OCI-LY1 (cell line): ENCODE measurements at regions not wholly inside any gene's neighbourhood (a gene's known extent, or its start where the extent isn't known, plus 50 kb on each side); places are given as distances from the start of the nearest gene placed in this dataset.

Experiments used
- H2AFZ ChIP-seq: fragments of 200-600 bp; sonication (generic), shearing (Covaris generic); 2 replicates; pipeline ENCODE4 v1.6.0; 2014; ENCODE audit warnings: antibody characterized with exemption, mild to moderate bottlenecking, low read length
- H3F3A ChIP-seq: fragments of 200-600 bp; sonication (generic), shearing (Covaris generic); 2 replicates; pipeline ENCODE4 v1.6.0; 2014; ENCODE audit warnings: mild to moderate bottlenecking, antibody characterized with exemption, low read length, moderate library complexity; ENCODE audit not compliant: insufficient read depth
- H3K27ac ChIP-seq: fragments of 200-600 bp; sonication (generic); 2 replicates; pipeline ENCODE4 v1.5.1; 2014; ENCODE audit warnings: low read length, mixed run types, mild to moderate bottlenecking, low read depth; ENCODE audit not compliant: poor library complexity, severe bottlenecking
- H3K27me3 ChIP-seq: fragments of 200-600 bp; sonication (generic); 2 replicates; pipeline ENCODE4 v1.6.0; 2014; ENCODE audit warnings: antibody characterized with exemption, mild to moderate bottlenecking, low read length, moderate library complexity; ENCODE audit not compliant: insufficient read depth
- H3K36me3 ChIP-seq: fragments of 200-600 bp; sonication (generic); 2 replicates; pipeline ENCODE4 v1.6.1; 2014; ENCODE audit warnings: mild to moderate bottlenecking, antibody characterized with exemption, low read length, moderate library complexity, mixed read lengths; ENCODE audit not compliant: insufficient read depth
- H3K4me1 ChIP-seq: fragments of 200-600 bp; sonication (generic); 2 replicates; pipeline ENCODE4 v1.5.1; 2014; ENCODE audit warnings: mild to moderate bottlenecking, low read length, moderate library complexity; ENCODE audit not compliant: insufficient read depth, severe bottlenecking
- H3K4me2 ChIP-seq: fragments of 200-600 bp; sonication (generic), shearing (Covaris generic); 2 replicates; pipeline ENCODE4 v1.6.1; 2014; ENCODE audit warnings: low read length
- H3K4me3 ChIP-seq: fragments of 200-600 bp; sonication (generic); 2 replicates; pipeline ENCODE4 v1.5.1; 2014; ENCODE audit warnings: low read length, low read depth, mild to moderate bottlenecking, mixed read lengths; ENCODE audit not compliant: poor library complexity, severe bottlenecking
- H3K79me2 ChIP-seq: fragments of 200-600 bp; shearing (Covaris generic); 2 replicates; pipeline ENCODE4 v1.6.1; 2016; ENCODE audit warnings: mixed run types, low read length, mixed read lengths; ENCODE audit not compliant: insufficient read depth
- H3K9ac ChIP-seq: fragments of 200-600 bp; sonication (generic), shearing (Covaris generic); 2 replicates; pipeline ENCODE4 v1.6.1; 2014; ENCODE audit warnings: mild to moderate bottlenecking, low read length, mixed read lengths
- H3K9me2 ChIP-seq: fragments of 200-600 bp; sonication (generic), shearing (Covaris generic); 2 replicates; pipeline ENCODE4 v1.6.1; 2014; ENCODE audit warnings: low read depth, mild to moderate bottlenecking, low read length, mixed read lengths
- H3K9me3 ChIP-seq: fragments of 200-600 bp; shearing (Covaris generic); 2 replicates; pipeline ENCODE4 v1.6.1; 2014; ENCODE audit warnings: low read length, mixed read lengths
- H4K20me1 ChIP-seq: fragments of 200-600 bp; sonication (generic), shearing (Covaris generic); 2 replicates; pipeline ENCODE4 v1.6.0; 2016; ENCODE audit warnings: mild to moderate bottlenecking, low read length; ENCODE audit not compliant: insufficient read depth
- EZH2 ChIP-seq: fragments of 200-600 bp; sonication (generic), shearing (Covaris generic); IDR thresholded peaks from 2 replicates; pipeline ENCODE4 v1.8.0; 2017; ENCODE audit warnings: borderline replicate concordance, mixed run types, mild to moderate bottlenecking, antibody characterized with exemption, low read length, moderate library complexity, mixed read lengths
- TF ChIP-seq, protein P1 (sequence below): fragments of 200-600 bp; sonication (generic), shearing (Covaris generic); IDR thresholded peaks from 2 replicates; pipeline ENCODE4 v1.5.1; 2017; ENCODE audit warnings: mild to moderate bottlenecking, antibody characterized with exemption, low read length, moderate library complexity, mixed read lengths

DNA sequence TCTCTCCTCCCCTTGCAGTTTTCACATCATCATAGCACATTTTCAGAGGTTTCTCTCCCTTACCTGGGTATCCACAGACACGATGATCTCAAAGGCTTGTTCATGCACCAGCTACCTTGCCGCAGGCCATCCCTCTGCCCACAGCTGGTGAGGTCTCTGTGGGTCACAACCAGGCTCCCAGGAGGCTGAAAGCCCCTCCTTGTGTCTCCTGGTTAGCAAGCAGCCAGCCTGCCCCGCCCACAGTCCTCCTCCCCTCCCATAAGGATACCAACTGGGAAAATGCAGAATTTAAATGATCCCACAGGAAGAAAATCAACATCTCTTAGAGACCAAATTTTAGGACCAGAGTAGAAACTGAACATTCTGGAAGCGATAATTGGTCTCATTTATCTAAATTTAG, 213.5 kb upstream of the PPP2R3A start:
- no peaks in the 10 kb centered on the region for H3K9me3 ChIP-seq
- no peak overlapping the region for H3K9ac ChIP-seq
- no peaks in the 10 kb centered on the region for H3F3A ChIP-seq
- H3K27ac ChIP-seq: no peak overlapping the region
- H3K79me2 ChIP-seq: no peaks in the 10 kb centered on the region
- H3K4me2 ChIP-seq: no peak overlapping the region
- H2AFZ ChIP-seq: no peak overlapping the region
- H3K36me3 ChIP-seq: no peaks in the 10 kb centered on the region
- H3K4me3 ChIP-seq: no peak overlapping the region
- TF ChIP-seq EZH2: no peak
- TF ChIP-seq, protein P1, sequence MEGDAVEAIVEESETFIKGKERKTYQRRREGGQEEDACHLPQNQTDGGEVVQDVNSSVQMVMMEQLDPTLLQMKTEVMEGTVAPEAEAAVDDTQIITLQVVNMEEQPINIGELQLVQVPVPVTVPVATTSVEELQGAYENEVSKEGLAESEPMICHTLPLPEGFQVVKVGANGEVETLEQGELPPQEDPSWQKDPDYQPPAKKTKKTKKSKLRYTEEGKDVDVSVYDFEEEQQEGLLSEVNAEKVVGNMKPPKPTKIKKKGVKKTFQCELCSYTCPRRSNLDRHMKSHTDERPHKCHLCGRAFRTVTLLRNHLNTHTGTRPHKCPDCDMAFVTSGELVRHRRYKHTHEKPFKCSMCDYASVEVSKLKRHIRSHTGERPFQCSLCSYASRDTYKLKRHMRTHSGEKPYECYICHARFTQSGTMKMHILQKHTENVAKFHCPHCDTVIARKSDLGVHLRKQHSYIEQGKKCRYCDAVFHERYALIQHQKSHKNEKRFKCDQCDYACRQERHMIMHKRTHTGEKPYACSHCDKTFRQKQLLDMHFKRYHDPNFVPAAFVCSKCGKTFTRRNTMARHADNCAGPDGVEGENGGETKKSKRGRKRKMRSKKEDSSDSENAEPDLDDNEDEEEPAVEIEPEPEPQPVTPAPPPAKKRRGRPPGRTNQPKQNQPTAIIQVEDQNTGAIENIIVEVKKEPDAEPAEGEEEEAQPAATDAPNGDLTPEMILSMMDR: no peak
- no peaks in the 10 kb centered on the region for H3K9me2 ChIP-seq
- H3K27me3 ChIP-seq: 0 out of 2 replicates have a peak, but pooled peaks cover 3% of the 10 kb centered on the region
- H4K20me1 ChIP-seq: no peaks in the 10 kb centered on the region
- no peaks in the 10 kb centered on the region for H3K4me1 ChIP-seq

DNA sequence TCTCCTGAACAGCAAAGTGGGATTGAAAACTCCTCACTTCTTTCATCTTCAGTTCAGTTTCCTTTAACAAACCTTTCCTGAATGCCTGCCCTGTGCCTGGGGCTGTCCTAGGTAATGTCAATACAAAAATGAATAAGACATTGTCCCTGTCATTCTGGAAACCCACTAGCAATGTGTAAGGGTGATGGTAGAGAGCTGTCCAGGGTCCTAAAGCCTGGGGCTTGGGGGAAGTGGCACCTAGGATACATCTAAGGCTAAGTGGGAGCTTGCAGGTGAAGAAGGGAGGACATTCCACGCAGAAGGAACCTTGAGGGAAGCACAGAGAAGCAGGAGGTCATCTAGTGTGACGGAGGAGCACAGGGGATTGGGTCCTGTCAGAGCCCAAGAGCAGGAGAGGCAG, 212.7 kb upstream of the PPP2R3A start:
- TF ChIP-seq EZH2: no peak
- TF ChIP-seq, protein P1: no peak
- no peak overlapping the region for H3K4me3 ChIP-seq
- no peaks in the 10 kb centered on the region for H4K20me1 ChIP-seq
- H3K36me3 ChIP-seq: no peaks in the 10 kb centered on the region
- H3K9me3 ChIP-seq: no peaks in the 10 kb centered on the region
- no peak overlapping the region for H3K27ac ChIP-seq
- H3K4me1 ChIP-seq: no peaks in the 10 kb centered on the region
- H3K79me2 ChIP-seq: no peaks in the 10 kb centered on the region
- 0 out of 2 replicates have a peak, but pooled peaks cover 3% of the 10 kb centered on the region for H3K27me3 ChIP-seq
- H3F3A ChIP-seq: no peaks in the 10 kb centered on the region
- no peak overlapping the region for H3K4me2 ChIP-seq
- no peak overlapping the region for H3K9ac ChIP-seq
- H3K9me2 ChIP-seq: no peaks in the 10 kb centered on the region
- no peak overlapping the region for H2AFZ ChIP-seq

DNA sequence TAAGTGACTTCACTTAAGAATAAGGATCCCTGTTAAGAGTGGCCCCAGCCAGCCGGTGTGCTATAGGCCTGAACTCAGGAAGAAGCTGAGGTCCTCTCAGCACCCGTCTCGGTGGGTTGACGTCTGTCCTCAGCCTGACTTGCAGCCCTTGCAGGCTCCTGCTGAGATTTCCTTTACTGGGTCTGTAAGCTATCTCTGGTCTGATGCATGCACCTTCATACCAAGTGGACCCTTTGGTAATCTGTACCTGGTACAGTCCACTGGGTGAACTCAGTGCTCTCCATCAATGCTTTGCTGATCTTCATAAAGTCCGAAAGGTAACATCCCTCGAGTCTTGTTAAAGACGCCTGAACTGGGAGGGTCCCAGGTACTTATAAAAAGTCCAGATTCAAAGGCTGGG, 212.0 kb upstream of the PPP2R3A start:
- H3F3A ChIP-seq: no peaks in the 10 kb centered on the region
- H2AFZ ChIP-seq: no peak overlapping the region
- H3K9me3 ChIP-seq: no peaks in the 10 kb centered on the region
- H3K27me3 ChIP-seq: 0 out of 2 replicates have a peak, but pooled peaks cover 3% of the 10 kb centered on the region
- H3K4me2 ChIP-seq: no peak overlapping the region
- no peak overlapping the region for H3K4me3 ChIP-seq
- H3K9me2 ChIP-seq: no peaks in the 10 kb centered on the region
- no peak overlapping the region for H3K27ac ChIP-seq
- TF ChIP-seq, protein P1: no peak
- TF ChIP-seq EZH2: no peak
- no peak overlapping the region for H3K9ac ChIP-seq
- no peaks in the 10 kb centered on the region for H3K4me1 ChIP-seq
- no peaks in the 10 kb centered on the region for H3K79me2 ChIP-seq
- no peaks in the 10 kb centered on the region for H4K20me1 ChIP-seq
- no peaks in the 10 kb centered on the region for H3K36me3 ChIP-seq
